ENCODE measurements at regions not wholly inside any gene's neighbourhood (a gene's known extent, or its start where the extent isn't known, plus 50 kb on each side); places are given as distances from the start of the nearest gene placed in this dataset.

DNA sequence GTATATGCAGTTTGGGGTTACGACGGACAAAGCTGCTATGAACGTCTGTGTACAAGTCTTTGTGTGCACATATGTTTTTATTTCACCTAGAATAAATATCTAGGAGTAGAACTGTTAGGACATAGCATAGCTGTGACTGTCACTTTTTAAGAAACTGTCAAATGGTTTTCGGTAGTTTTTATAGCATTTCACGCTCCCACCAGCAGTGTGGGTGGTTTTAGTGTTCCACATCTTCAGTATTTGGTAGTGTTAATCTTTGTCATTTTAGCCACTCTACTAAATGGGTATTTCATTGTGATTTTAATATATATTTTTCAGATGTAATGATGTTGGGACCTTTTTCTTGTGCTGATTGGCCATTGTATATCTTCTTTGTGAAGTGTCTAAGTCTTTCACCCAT, 109.1 kb upstream of the BCAT1 start:
- no peak for DNase-seq

DNA sequence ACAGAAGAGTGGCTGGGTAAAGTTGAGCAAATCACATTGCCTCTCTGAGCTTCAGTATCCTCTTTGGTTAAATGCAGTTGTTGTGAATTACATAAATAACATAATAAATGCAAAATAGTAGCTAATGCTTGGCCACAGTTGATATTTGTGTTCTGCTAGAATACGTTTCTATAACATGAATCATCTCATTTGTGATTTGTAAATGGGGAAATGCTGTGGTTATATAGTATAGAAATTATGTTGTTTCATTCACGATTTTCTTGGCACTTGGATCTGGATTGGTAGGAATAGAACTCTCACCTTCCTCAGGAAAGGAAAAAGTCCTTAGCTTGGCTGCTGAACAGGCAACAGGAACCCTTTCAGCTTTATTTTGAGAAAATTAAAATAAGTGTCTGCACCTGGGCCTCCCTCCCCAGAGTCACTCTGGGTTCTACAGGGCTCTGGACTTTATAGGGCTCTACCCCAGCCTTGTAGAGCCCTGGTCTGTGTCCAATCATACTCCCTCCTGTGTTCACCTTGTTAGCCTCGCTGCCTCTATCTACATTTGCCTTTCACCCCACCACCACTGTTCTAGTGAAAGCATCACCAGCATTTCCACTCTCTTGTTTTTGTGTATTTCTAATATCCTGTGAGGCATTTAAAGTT, 107.7 kb upstream of the BCAT1 start:
- DNase-seq, result no peak

DNA sequence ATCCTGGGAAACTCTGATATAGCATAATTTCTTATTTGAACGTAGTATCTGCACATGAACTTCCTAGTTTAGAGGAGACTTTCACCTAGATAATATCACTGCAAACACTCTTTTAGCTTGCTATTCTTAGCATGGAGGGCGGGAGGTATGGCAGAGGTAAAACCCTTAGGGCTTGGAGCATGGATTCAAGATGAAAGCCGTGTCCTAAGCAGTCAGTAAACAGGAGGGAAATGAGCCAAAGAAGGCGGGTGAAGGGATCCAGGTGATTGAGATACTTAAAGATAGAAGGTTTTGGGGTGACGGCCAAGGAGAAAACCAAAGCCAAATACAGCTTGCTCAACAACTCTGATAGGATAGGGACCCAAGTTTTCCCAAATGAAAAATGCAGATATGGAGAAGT, 107.1 kb upstream of the BCAT1 start:
- no peak for DNase-seq

DNA sequence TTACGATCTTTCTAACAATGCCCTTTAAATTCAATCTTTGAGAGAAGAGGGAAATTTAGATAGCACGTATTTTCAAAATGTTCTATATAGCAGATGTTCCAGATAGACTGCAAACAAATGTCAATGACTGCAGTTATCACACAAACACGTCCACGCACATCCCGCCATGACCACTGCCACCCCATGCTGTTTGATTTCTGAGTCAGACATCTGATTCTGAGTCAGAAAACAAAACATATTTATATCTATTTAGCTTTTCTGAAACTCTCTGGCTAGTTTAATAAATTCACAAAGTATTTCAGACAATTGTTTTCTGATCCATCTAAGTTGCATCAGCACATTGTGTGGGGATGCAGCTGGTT, 105.9 kb upstream of the BCAT1 start:
- peak; percentile 29 for DNase-seq

DNA sequence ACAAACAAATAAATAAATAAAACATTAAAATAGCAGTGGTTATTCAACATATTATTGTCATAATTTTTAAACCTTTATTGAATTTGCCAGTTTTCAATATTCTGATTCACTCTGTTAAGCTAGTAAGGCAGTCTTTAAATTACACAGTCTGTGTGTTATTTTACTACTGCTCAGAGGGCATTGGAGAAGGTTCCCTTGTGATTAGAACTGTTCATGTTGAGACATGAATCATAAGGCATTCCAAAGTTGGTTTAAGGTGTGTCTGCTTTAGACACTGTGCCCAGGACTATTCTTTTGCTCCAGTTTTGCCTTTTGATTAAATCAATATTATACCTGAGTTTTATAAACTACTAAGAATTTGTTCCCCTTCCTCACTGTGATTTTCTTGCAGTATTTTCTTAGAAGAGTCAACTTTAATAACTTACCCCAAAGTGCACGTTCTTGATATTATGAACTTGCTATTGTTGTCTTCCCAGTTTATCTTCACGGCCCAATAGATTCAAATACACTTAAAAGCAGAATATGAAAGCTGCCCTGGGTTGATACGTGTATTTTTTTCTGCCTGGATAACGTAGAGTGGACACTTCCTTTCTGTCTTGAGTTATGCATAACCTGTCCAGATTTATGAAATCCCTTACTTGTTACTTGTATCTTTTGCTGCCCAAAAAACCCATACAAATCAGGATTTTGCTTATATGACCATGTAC, 105.3 kb upstream of the BCAT1 start:
- no peak for DNase-seq

DNA sequence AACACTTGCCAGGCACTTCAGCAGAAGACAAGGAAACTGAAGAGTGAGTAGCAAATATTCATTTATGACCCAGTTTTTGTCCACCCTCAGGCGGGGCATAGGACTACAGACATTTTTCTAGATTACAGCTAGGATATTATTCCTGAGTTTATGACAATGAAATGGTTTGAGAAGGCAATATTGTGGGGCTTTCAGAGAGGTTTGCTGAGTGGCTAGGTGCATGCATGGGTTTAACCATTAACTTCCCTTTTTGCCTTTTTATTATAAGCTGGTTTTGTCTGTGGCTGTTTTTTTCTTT, 104.0 kb upstream of the BCAT1 start:
- no peak for DNase-seq

DNA sequence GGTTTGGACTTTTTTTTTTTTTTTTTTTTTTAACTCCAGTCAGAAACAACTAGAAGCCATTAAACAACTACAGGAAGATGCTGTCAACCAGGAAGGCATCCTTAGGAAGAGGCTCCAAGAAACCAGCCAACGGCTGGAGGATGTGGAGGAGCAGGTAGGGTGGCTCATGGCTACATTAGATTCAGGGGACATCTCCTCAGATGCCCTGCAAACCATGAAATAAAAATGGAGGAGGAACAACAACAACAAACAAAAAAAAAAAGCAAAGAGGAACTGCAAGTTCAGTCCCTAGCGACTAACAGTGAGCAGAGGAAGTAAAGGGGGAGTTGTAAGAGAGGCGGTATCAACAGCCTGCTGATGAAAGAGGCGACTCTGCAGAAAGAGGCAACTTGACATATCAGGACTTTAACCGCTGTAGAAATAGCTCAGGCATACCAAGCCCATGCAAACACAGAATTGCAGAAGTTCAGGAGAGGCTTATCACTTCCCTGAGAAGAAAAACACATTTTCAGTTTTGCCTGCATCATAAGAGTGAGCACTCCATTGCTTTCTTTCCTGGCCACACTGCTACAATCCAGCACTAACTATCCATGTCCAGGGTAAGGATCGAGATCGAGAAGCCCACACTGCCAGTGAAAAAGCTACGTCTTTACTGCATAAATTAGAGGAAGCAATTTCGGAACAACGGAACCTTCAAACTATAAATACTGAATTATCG, 103.5 kb upstream of the BCAT1 start:
- DNase-seq, result peak; percentile 84

DNA sequence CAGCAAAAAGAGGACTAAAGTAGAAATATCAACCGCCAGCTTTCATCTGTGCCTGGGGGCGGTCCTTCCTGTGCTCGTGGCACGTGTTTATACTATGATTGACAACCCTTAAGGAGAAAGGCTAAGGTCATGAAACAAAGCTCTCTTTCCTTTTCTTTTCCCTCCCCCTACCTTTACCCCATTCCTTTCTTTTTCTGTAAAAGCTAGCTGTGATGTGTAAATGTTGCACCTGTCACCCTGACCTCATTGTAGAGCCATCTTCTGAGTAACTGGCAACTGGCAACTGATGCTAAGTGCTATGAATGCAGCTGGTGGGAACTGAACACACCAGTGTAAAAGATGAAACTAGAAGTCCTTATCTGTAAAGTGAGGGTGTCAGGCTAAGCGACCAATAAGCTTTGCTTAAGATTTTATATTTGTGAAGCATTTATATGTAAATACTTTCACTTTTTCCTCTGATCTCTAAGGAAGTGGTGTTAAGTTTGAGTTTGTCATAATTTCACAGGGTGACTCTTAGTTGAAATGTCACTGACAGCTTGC, 102.8 kb upstream of the BCAT1 start:
- DNase-seq, result peak; percentile 55

DNA sequence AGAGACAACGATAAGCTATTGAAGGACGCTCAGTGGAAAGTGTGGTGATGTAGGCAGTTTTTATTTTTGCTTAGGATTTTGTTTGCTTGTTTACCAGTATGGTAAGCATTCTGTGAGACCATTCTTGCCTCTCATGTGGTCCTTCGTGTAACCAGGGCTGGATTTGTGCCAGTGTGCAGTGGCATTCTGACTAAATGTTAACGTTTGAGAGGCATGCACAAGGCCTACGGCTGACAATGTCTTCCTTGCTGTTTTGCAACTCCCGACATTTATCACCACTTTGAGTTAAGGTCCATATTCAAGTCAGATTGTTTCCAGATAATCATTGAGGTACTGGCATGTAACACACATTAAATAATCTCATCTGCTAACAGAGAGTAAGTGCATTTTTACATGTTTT, 102.3 kb upstream of the BCAT1 start:
- no peak for DNase-seq

DNA sequence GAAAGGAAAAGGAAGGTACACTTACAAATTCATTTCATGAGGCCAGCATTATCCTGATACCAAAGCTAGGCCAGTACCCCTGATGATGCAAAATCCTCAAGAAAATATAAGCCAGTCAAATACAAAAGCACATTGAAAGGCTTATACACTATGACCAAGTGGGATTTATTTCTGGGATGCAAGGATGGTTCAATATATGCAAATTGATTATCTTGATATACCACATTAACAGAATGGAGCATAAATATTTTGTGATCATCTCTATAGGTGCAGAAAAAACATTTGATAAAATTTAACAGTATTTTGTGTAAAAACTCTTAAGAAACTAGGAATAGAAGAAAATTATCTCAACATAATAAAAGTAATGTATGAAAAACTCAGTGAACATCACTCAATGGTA, 97.0 kb upstream of the BCAT1 start:
- DNase-seq, result no peak

DNA sequence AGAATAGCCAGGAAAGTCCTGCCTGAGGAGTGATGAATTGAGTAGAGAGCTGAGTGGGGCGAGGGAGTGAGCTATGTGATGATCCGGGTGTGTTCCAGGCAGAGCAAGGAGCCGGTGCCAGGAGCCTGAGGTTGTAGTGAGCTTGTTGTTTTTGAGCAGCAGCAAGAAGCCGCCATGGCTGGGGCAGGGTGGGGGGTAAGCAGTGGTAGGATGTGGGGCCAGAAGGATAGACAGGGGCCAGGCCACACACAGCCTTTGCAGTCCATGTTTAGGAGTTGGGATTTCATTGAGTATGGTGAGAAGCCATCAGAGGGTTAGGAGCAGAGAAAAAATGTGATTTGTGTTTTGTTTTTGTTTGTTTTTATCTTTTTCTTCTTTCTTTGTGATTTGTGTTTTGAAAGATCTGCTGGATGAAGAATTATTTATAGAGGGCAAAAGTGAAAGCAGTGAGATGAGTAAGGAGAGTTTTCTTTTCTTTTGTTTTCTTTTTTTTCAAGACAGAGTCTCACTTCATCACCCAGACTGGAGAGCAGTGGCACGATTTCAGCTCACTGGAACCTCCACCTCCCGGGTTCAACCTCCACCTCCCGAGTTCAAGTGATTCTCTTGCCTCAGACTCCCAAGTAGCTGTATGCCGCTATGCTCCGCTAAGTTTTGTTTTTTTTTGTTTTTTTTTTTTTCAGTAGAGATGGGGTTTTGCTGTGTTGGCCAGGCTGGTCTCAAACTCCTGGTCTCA, 92.3 kb upstream of the BCAT1 start:
- no peak for DNase-seq

DNA sequence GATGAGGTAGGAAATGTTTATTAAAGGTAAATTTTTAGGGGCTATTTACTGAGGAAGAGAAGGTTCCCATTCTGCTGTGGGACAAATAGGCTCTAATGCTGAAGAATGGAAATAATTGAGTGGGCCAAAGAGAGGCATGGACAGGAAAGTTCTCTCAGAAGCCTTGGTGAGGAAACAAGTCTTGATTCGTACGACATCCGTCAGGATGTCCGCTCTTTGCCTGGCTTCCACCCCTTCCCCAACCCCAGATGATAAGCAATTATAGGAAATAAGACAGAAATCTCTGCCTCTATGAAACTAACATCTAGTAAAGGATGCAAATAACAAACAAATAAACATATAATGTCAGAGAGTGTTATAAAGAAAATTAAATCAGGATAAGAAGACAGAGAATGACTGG, 91.7 kb upstream of the BCAT1 start:
- DNase-seq, result no peak

DNA sequence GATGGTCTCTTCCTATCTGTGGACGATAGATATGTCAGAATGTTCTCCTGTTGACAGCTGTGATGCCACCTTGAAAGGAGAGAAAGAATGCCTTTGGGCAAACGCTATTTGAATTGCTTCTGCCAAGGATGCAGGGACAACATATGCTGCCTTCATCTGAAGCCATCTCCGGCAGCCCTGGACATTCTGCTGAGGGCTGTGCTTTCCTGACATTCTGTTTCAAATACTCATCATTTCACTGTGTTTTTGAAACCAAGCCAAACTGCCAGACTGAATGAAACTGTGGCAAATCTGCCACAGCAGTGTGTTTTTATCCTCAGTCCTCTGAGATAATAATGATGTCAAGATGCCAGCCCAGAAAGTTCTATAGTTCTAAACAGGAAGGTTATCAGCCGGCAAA, 85.8 kb upstream of the BCAT1 start:
- DNase-seq, result no peak

DNA sequence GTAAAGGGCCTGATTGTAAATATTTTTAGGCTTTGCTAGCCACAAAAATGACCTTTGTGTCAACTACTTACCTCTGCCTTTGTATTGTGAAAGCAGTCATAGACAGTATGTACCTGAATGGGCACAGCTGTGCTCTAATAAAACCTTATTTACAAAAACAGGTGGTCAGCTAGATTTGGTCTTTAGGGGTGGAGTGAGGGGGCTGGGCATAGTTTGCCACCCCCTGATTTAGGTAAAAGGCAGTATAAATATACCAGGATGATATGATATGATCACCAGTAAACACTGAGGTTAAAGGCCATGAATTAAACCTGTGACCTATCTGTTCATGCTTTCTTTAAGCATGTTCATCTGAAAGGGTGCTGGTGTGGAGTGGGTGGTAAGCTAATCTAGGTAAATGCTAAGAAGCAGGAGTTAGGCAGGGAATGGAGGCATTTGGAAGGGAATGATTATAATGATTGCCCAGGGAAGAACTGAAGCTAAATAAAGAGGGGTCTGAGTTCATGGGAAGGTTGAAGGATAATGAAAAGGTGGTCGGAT, 77.1 kb upstream of the BCAT1 start:
- DNase-seq, result no peak

DNA sequence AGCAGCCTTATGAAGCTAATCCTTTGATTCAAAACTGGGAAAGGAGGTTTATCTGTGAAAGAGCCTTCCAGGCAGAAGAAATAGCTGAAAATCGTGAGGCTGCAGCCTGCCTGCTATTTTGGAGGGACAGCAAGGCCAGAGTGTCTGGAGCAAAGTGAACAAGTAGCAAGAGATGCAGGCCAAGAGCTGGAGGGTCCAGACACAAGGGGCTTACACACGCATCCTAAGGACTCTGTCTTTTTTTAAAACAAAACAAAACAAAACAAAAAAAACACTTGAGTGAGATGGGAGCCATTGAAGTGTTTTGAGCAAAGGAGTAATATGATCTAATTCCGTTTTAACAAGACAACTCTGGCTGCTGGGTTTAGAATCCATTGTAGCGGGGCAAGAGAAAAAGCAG, 76.4 kb upstream of the BCAT1 start:
- no peak for DNase-seq

DNA sequence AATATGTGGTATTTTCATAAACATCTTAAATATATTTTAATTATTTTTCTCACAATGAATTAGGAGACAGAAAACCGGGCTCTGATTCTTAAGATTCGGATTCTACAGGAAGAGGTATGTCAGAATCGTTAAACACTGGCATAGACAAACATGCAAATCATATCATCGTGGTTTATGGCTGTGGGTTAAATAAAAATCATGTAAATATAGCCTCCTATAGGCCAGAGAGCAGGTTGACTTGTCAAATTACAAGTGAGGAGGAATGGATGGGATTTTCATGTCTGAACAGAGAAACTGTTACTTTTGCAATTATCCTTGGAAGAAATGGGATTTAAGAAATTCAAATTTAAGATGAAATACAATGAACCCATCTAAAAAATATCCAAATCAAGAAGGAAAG, 74.9 kb upstream of the BCAT1 start:
- no peak for DNase-seq

DNA sequence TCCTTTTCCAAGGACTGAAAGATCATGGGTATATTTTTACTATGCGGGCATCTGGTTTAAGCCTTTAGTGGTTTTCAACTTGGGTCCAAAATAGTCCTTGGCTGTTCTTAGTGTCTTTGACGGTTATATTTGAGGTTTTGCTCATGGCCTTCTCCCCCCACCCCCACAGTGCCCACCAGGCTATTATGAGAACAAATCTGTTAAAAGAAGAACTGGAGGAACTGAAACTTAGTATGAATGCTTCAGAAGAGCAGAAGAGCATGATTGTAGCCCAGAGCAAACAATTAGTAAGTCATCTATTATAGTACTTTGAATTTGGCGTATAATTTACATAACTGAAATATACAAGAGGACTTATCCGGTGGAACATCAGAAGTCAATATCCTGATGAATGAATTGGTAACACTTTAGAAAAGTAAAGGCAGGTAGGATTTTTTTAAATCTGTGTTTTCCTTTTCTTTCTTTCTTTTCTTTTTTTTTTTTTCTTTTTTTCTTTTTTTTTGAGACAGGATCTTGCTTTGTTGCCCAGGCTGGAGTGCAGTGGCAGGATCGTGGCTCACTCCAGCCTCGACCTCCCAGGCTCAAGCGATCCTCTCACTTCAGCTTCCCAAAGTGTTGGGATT, 71.8 kb upstream of the BCAT1 start:
- DNase-seq, result peak; percentile 27

DNA sequence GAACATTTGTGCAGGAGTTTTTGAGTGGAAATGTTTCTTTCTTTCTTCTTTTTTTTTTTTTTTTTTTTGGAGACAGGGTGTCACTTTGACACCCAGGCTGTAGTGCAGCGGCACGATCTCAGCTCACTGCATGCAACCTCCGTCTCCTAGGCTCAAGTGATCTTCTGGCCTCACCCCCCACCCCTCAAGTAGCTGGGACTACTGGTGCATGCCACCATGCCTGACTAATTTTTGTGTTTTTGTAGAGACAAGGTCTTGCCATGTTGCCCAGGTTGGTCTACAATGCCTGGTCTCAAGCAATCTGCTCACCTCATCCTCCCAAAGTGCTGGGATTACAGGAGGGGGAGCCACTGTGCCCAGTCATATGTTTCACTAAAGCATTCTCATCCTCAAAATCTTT, 69.2 kb upstream of the BCAT1 start:
- DNase-seq, result no peak

DNA sequence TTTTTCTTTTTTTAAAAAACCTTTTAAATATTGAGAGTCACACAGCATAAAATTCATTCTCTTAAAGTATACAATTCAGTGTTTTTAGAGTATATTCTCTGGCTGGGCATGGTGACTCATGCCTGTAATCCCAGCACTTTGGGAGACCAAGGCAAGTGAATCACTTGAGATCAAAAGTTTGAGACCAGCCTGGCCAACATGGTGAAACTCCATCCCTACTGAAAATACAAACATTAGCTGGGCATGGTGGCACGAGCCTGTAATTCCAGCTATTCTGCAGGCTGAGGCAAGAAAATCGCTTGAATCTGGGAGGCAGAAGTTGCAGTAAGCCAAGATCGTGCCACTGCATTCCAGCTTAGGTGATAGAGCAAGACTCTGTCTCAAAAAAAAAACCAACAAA, 68.4 kb upstream of the BCAT1 start:
- DNase-seq, result no peak

DNA sequence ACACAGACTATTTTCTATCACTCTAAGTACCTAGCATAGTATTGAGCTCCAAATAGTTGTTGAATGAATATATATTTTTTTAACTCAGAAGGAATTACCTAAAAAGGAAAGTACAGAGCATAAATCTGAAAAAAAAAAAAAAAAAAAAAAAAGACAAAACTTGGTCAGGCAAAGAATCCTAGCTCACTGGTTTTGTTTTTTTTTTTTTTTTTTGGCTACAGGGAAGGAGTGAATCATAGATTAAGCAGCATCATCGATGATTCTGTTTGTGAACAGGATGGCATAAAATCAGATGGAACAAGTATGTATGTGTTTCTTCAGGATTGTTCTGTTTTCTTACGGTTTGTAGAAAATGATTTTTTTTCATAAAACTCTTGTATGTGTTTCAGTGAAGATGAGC, 66.1 kb upstream of the BCAT1 start:
- no peak for DNase-seq

DNA sequence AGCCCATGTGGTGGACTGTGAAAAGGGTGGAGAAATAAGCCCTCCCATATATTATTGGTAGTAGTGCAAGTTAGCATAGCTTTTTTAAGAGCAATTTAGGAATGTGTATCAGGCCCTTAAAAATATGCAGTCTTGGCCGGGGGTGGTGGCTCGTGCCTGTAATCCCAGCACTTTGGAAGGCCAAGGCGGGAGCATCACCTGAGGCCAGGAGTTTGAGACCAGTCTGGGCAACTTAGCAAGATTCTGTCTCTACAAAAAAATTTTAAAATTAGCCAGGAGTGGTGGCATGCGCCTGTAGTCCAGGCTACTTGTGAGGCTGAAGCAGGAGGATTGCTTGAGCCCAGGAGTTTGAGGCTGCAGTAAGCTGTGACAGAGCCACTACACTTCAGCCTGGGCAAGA, 64.2 kb upstream of the BCAT1 start:
- no peak for DNase-seq

DNA sequence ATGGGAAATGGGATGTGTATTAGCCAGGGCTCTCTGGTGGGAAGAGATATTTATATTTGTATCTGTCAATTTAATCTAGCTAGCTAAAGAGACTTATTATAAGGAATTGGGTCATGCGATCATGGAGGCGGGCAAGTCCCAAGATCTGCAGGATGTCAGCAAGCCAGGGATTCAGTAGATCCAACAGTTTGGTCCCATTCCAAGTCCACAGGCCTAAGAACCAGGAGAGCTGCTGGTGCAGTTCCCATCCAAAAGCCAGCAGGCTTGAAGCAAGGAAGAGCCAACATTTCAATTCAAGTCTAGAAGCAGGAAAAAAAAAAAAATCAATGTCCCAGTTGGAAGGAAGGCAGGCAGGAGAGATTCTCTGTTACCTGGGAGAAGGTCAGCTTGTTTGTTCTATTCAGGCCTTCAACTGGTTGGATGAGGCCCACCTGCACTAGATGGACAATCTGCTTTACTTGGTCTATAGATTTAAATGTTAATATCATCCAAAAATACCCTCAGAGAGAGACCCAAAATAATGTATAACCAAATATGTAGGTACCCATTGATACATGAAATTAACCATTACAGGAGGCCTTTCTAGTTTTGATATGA, 60.7 kb upstream of the BCAT1 start:
- no peak for DNase-seq

DNA sequence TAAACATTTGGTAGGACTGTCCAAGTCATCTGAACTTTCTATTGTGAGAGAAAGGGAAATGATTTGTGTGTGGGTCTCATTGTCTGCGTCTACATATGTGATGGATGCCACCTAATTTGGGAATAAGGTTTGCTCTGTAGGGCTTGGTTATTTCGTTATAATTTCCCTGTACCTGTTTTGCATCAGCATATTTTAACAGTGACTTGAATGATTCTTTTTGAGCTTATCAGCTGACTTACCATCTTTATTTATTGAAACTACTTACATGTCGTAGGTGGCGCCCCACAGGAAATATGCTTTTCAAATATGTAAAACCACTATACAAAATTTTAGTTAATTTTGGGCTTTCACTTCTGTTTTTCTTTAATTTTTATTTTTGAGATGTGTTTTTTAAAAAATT, 56.5 kb upstream of the BCAT1 start:
- DNase-seq, result no peak
